HL-60 (cell line): ENCODE measurements at regions not wholly inside any gene's neighbourhood (a gene's known extent, or its start where the extent isn't known, plus 50 kb on each side); places are given as distances from the start of the nearest gene placed in this dataset.

Experiments
- DNase-seq, 2 experiments: peaks; one replicate each; pipeline ENCODE4 v3.0.0-alpha.2; 2010 to 2020; ENCODE audit warnings: low read depth in 1 of 2, low spot score in 1 of 2
- H3K27ac ChIP-seq: fragments of 250-450 bp; sonication (Bioruptor Pico); replicated peaks from 2 replicates; pipeline ENCODE4 v1.5.1; 2020; ENCODE audit warnings: mild to moderate bottlenecking, moderate library complexity
- H3K27me3 ChIP-seq: fragments of 250-450 bp; sonication (Bioruptor Pico); 2 replicates; pipeline ENCODE4 v1.5.1; 2021; ENCODE audit warnings: mild to moderate bottlenecking, moderate library complexity; ENCODE audit not compliant: insufficient read depth, poor library complexity, severe bottlenecking
- H3K4me3 ChIP-seq: replicated peaks from 2 replicates; pipeline ENCODE4 v1.5.1; 2011; ENCODE audit warnings: mild to moderate bottlenecking, control low read depth, low read length; ENCODE audit not compliant: insufficient read depth
- CTCF ChIP-seq: IDR thresholded peaks from one replicate; pipeline ENCODE4 v1.5.1; 2011; ENCODE audit warnings: low read length, control low read depth, inconsistent platforms; ENCODE audit not compliant: insufficient read depth
- GABPA ChIP-seq: IDR thresholded peaks from 2 replicates; pipeline ENCODE4 v1.6.1; 2012; ENCODE audit warnings: low read depth
- POLR2AphosphoS5 ChIP-seq: IDR thresholded peaks from 2 replicates; pipeline ENCODE4 v1.6.1; 2012; ENCODE audit warnings: low read depth
- REST ChIP-seq: IDR thresholded peaks from 2 replicates; pipeline ENCODE4 v1.6.1; 2012; ENCODE audit warnings: low read depth; ENCODE audit not compliant: insufficient replicate concordance
- SPI1 ChIP-seq: IDR thresholded peaks from 2 replicates; pipeline ENCODE4 v1.6.1; 2012; ENCODE audit warnings: low read depth, mild to moderate bottlenecking, borderline replicate concordance

- TF ChIP-seq REST (no peak), SPI1 (no peak), GABPA (no peak), CTCF (no peak), POLR2AphosphoS5 (no peak)
- Histone ChIP-seq H3K27ac (no peak overlapping the region), H3K4me3 (no peak overlapping the region), H3K27me3 (no peaks in the 10 kb centered on the region)
- DNase-seq = no peak
Measured at GRCh38 chr12:23083267-23083666, 458.3 kb downstream of the ETNK1 start.

- Histone ChIP-seq H3K27ac (no peak overlapping the region), H3K27me3 (no peaks in the 10 kb centered on the region), H3K4me3 (no peak overlapping the region)
- TF ChIP-seq SPI1 (no peak), REST (no peak), GABPA (no peak), POLR2AphosphoS5 (no peak), CTCF (no peak)
- DNase-seq = no peak
Measured at GRCh38 chr12:23084236-23084995, 459.4 kb downstream of the ETNK1 start.

GRCh38 chr12:23088594-23088993 is 463.6 kb downstream of the ETNK1 start:
- H3K27ac ChIP-seq = no peak overlapping the region
- no peaks in the 10 kb centered on the region for H3K27me3 ChIP-seq
- no peak for DNase-seq
- TF ChIP-seq POLR2AphosphoS5 (no peak), GABPA (no peak), CTCF (no peak), REST (no peak), SPI1 (no peak)
- H3K4me3 ChIP-seq = no peak overlapping the region
